Spleen (tissue), 7 donors: ENCODE measurements at regions not wholly inside any gene's neighbourhood (a gene's known extent, or its start where the extent isn't known, plus 50 kb on each side); places are given as distances from the start of the nearest gene placed in this dataset.

Experiments used
- POLR2A ChIP-seq, 3 donors: fragments of 450-650 bp; IDR thresholded peaks; one replicate each; pipeline ENCODE4 v1.5.1; 2017; ENCODE audit warnings: antibody characterized with exemption in 3 of 3, mild to moderate bottlenecking in 1 of 3
- TF ChIP-seq, protein P1 (sequence below), 11 experiments: fragments of 200-600 bp in 7 of 11; fragments of 450-650 bp in 4 of 11; sonication (generic) in 4 of 11; IDR thresholded peaks in 8 of 11; conservative IDR thresholded peaks in 3 of 11; 1 replicate in 7 of 11; 2 replicates in 4 of 11; pipeline versions ENCODE4 v1.4.0 to v1.8.0; 2016 to 2021; ENCODE audit warnings: antibody characterized with exemption in 11 of 11, inconsistent platforms in 4 of 11, mild to moderate bottlenecking in 1 of 11
- donor health status: DM: no; HTN: no; CAD: no; lungs with moderate emphysema.
- donor health status: DM: no; HTN: no; CAD: no.
- donor health status: DM: no; HTN: no; CAD: no.

DNA sequence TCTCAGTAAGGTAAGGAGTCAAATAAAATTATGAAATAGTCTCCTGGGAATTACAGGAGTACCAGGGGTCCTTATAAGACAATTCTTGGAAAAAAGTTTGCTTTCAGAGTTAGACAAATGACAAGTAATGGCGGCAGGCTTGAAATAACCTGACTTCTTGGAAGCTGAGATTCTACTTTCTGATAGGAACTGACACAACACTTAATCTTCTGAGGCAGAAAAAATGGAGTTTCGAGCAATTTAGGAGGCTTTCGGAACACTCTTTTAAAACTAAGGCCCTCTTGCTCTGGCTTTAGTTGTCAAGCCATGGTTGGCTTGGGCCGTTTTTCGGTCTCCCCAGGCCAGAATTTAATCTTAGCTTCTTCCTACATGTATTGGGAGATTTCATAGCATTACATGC is 260.0 kb downstream of the GATA3 start:
- TF ChIP-seq, protein P1, sequence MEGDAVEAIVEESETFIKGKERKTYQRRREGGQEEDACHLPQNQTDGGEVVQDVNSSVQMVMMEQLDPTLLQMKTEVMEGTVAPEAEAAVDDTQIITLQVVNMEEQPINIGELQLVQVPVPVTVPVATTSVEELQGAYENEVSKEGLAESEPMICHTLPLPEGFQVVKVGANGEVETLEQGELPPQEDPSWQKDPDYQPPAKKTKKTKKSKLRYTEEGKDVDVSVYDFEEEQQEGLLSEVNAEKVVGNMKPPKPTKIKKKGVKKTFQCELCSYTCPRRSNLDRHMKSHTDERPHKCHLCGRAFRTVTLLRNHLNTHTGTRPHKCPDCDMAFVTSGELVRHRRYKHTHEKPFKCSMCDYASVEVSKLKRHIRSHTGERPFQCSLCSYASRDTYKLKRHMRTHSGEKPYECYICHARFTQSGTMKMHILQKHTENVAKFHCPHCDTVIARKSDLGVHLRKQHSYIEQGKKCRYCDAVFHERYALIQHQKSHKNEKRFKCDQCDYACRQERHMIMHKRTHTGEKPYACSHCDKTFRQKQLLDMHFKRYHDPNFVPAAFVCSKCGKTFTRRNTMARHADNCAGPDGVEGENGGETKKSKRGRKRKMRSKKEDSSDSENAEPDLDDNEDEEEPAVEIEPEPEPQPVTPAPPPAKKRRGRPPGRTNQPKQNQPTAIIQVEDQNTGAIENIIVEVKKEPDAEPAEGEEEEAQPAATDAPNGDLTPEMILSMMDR (IDR thresholded peaks at IDR 0.05 in 8 of 11, conservative IDR thresholded peaks at IDR 0.05 in 3 of 11) = no peak
- no peak for TF ChIP-seq POLR2A (IDR thresholded peaks at IDR 0.05)
